CD4-positive, alpha-beta T cell treated with Interleukin-17A for 1 hour (primary cell): ENCODE measurements at regions not wholly inside any gene's neighbourhood (a gene's known extent, or its start where the extent isn't known, plus 50 kb on each side); places are given as distances from the start of the nearest gene placed in this dataset.
"Not testable (repeated sequence)": the region's sequence is repeated elsewhere in the genome, so short reads cannot be mapped to it uniquely, and the experiment has no call there.

Experiments used
- DNase-seq: peaks from one replicate; pipeline ENCODE4 v3.0.0-alpha.2; 2020

DNA sequence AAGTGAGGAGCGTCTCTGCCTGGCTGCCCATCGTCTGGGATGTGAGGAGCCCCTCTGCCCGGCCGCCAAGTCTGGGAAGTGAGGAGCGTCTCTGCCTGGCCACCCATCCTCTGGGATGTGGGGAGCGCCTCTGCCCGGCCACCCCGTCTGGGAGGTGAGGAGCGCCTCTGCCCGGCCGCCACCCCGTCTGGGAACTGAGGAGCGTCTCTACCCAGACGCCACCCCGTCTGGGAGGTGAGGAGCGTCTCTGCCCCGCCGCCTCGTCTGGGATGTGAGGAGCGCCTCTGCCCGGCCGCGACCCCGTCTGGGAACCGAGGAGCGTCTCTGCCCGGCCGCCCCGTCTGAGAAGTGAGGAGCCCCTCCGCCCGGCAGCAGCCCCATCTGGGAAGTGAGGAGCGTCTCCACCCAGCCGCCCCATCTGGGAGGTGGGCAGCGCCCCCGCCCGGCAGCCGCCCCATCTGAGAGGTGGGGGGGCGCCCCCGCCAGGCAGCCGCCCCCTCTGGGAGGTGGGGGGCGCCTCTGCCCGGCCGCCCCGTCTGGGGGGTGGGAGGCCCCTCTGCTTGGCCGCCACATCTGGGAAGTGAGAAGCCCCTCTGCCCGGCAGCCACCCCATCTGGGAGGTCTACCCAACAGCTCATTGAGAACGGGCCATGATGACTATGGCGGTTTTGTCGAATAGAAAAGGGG is 228.4 kb downstream of the CAAP1 start:
- DNase-seq = not testable (repeated sequence)

DNA sequence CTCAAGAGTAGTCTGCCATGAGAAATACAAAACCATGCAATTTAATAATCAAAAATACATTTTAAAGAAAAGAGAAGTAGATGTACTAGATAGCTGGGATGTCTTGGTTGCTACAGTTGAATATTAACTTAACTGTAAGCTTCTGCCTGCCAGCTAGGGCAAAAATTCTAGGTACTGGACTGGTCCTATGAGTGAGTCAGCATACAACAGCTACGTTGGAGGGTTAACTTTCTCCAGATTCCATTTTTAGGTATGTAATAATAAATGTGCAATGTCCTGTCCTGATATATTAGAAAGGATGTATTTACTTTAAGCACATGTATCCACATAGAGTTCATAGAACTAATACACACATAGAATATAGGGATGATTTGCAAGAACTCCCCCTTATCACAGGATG is 230.1 kb downstream of the CAAP1 start:
- no peak for DNase-seq

GRCh38 chr9:26658476-26658875 is 234.1 kb downstream of the CAAP1 start:
- no peak for DNase-seq

DNA sequence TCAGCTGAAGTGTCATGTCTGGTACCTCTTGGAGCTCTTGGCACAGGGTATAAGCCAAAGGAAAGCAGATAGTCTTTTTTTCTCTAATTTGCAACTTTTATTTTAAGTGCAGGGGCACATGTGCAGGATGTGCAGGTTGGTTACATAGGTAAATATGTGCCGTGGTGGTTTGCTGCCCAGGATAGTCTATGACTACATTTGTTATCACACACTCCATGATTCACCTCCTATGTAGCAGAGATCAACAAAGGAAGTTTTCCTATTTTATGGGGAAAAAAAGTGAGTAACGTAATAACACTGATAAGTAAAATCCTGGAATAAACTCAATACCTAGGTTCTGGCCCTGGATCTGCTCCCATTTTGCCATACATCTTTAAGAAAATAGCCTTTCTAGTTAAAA is 234.6 kb downstream of the CAAP1 start:
- no peak for DNase-seq

DNA sequence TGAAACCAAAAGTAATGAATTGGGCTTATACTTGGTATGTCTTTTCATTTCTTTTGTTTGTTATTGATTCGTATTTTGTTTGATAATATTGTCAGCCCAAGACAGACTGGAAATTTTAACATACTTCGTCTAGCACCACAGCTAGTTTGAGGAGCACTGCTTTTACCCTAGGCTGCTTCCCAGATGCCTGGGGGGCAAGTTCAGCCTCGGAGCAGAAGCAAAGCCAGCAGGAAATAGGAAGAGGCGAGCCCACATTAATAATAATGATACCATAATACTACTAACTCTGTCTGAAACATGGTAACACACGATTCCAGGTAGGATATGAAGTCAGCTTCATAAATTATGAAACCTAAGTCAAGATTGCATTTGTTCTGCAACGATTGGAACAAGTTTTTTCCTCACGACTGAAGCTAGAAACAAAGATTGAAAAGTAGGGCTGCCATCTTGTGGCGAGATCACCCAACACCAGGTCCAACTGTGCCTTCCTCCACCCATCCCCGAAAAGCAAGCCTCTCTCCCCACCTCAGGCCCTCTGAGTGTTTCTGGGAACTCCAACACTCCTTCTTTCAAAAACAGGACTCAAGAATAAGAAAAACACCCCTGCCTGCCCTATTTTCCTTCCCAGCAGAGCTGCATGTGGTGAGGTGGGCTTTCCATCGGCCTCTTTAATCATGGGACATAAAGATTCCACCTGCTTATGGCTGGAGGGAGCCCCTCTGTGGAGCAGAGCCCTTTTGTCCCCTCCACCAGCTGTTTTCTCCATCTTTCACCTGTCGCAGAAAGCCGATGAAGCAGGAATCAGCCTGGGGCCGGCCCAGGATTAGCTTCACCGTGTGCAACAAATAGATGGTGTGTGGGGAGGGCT is 236.4 kb downstream of the CAAP1 start:
- no peak for DNase-seq

GRCh38 chr9:26655166-26655565 is 237.4 kb downstream of the CAAP1 start:
- DNase-seq = no peak

- no peak for DNase-seq
Measured at GRCh38 chr9:26650325-26650724, 242.3 kb downstream of the CAAP1 start.

DNA sequence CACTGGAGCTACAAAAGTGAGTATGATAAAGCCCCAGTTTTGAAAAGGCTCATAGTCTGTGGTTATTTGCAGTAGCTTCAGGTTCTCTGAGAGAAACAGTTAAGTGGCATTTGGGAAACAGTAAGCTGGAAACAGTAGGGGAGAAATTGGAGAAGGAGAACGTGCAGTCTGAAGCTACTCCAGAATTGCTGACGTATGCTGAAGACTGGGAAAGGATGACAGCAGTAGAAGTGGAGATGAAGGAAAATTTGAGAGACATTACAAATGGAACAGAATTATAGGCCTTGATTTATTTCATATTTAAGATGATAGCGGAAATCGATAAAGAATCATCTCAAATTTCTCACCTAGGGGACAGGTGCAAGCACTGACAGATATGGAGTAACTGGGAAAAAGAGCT is 248.8 kb downstream of the CAAP1 start:
- no peak for DNase-seq

DNA sequence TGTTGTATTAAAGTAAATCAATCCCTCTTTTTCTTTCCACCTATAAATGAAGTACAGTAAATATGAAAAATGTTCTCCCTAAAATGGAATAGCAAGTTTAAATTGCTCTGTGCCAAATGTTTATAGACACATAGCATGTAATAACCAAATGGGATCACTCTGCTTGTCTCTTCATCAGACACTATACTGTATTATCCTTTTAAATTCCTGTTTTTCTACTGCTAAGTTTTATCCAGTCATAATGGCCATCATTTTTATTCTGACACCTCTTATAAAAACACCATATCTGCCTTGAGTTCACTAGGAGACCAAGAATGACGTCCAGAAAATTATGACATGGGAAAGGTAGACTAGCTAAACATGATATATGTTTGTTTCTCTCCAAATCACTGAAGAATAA is 252.8 kb downstream of the CAAP1 start:
- DNase-seq = no peak

DNA sequence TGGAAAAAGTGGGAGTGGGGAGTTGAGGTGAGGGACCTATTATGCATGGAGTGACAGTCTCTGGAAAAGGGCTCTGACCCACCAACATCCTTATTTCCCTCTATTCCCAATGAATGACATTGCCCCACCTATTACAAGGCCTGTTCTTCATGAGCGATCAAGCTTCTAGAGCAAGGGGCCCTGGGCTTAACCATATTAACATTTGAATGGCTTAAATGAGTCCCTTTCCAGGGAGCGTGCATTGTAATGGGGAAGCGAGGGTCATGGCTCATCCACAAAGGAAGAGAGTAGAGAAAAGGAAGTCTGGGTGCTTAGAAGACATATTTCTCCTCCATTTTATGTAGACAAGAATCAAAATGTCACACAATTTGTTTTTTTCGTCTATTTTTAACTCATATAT is 255.5 kb downstream of the CAAP1 start:
- no peak for DNase-seq

- not testable (repeated sequence) for DNase-seq
Measured at GRCh38 chr9:26613851-26614350, 278.7 kb downstream of the CAAP1 start.

DNA sequence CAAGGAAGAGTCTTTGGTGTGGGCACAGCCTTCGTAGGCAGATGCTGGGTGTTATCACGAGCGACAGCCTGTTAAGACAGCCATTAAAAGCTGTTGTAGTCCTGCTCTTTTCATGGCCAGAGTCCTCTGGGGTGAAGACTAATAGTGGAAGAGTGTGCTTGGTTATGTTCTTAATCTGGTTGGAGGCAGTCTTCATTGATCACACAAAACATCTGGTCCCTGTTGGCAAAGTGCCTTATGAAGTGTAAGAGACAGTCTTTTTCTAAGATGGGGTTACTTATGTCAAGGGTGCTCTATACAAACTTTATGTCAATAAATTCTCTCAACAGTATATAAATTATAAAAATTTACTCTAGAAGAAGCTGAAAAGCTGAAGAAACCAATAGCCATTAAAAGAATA is 280.4 kb downstream of the CAAP1 start:
- DNase-seq = no peak

DNA sequence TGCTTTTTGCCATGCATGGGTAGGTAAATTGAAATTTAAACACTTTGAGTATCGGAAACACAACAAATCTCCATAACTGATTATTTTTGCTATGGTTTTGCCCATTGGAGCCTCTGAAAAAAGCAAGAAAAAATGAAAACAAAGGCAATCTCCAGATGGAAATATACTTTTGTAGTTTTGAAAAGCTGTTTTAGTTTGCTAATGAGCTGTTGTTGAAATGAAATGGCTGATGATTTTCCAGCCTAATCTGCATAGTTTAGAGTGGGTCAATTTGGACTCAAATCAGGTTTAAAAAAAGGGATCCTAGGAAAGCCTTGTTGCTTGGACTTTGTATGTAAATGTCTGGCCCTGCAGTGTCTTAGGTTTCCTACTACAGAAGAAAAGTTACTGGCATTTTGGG is 285.8 kb downstream of the CAAP1 start:
- no peak for DNase-seq

GRCh38 chr9:26605367-26605766 is 287.2 kb downstream of the CAAP1 start:
- DNase-seq = no peak

GRCh38 chr9:26604076-26604662 is 288.4 kb downstream of the CAAP1 start:
- no peak for DNase-seq

GRCh38 chr9:26603617-26604016 is 289.0 kb downstream of the CAAP1 start:
- DNase-seq = no peak

DNA sequence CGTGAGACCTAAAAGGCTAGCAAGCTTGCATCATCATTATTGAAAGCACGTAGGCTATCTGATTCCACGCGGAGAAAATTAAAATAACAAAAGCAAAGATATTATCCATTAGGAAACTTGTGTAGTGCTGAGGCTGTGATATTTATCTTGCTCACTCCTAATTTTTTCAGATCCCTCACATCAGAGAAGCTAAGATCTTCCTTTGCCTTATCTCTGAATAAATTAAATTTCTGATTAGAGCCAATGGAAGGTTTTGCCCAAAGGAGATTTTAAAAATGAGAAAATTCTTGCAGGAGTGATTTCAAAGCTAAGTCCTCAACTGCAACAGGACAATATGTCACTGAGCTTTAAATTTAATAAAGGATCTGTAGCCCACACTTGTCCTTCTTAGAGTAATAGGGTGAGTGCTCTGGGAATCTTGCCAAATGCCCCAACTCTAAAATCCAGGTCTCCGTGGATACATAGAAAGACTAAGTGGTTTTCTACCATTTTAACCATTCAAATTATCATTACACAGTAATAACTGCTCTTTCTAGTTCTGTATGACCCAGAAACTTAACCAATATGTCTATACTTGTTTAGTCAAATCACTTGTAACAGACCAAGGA is 295.0 kb downstream of the CAAP1 start:
- no peak for DNase-seq

DNA sequence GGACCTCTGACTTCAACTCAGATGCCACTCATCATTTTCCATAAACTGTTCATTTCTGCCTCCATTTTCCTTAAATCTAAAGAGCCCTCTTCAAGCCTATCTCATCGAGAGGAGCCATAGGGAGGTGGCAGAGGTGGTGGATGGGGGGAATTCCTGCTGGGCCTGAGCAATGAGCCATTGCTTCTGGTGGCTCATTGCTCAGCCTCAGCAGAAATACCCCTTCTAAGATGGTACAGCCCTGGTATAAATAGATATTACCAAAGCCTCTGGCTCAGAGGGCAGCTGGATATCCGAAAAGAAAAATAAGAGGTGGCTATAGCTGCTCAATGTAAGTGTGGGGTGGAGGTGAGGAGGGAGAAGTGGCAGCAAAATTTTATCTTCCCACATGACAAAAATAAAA is 313.5 kb downstream of the CAAP1 start:
- DNase-seq = no peak

DNA sequence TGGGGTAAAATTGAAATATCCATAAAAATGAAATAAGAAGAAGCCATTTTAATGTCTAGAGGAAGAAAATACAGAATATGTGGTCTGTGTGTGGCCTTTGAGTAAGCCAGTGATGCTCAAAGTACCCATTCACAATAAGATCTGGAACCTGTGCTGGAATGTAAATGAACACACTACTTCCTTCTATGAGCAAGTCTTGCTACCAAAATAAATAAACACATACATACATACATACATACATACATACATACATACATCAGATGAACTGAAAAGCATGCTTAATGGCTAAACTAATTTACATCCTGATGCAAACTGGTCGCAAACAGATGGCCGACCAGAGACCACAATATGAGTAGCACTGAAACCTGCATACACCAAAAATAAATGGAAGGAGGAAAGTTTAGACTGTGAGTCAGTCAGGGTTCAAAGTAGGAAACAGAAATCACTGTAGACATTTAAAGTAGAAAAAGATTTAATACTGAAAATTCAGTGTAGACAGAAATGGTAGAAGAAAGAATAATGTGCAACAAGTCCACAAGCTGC is 317.6 kb downstream of the CAAP1 start:
- DNase-seq = no peak

DNA sequence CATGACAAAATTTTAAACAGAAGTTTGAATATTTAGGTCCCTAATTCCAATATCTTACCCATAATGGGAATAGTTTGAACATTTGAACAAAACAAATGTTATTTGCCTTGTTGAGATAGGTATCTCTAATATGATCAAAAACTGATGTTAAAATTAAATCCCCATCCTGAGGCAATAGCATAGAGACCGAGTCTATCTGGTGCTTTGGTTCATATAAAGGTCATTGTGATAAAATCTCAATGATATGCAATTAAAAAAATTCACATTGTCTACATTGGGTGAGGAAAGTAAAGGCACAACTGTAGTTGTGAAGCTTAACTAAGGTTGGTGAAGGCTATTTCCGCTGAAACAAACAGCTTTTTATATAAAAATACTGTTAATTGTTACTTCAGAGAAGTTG is 318.3 kb downstream of the CAAP1 start:
- no peak for DNase-seq

DNA sequence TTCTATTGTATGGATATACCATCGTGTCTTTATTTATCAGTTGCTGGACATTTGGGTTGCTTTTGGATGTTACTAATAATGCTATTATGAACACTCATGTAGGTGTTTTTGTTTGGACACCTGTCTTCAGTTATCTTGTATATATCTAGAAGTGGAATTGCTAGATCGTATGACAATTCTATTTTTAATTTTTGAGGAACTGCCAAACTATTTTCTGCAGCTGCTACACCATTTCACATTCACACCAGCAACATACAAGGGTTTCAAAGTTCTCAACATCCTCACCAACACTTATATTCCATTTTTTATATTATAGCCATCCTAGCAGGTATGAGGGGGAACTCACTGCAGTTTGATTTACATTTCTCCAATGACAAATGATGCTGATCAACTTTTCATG is 324.6 kb downstream of the CAAP1 start:
- no peak for DNase-seq

- no peak for DNase-seq
Measured at GRCh38 chr9:26566141-26566540, 326.5 kb downstream of the CAAP1 start.

DNA sequence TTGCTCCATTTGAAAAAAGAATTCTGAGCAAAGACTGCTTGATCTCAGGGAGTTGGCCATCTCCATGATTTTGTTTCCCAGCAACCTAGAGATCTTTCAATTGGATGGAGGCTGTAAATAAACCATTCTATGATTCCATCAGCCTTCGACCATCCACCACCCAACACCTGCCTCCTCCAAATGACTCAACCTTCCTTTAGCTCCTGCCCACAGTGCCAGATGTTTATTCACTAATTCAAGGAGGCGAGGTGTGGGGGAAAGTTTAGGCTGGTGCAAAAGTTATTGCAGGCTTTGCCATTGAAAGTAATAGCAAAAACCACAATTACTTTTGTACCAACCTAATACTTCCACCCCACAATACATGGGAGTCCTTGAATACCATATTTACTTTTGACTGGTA is 327.5 kb downstream of the CAAP1 start:
- no peak for DNase-seq
